HG03060 (cell line): ENCODE measurements at regions not wholly inside any gene's neighbourhood (a gene's known extent, or its start where the extent isn't known, plus 50 kb on each side); places are given as distances from the start of the nearest gene placed in this dataset.

Experiments
- ATAC-seq: cut with Tn5 transposase; IDR thresholded peaks from one replicate; pipeline ENCODE4 v1.9.1; 2021; ENCODE audit warnings: low read depth, moderate number of reproducible peaks; ENCODE audit not compliant: unreplicated experiment

- ATAC-seq: no peak
Observed at GRCh38 chr2:12047761-12048160, 301.3 kb downstream of the LPIN1 start.

- ATAC-seq: no peak
Observed at GRCh38 chr2:12048550-12048949, 302.1 kb downstream of the LPIN1 start.

- ATAC-seq: no peak
Observed at GRCh38 chr2:12050396-12050795, 304.0 kb downstream of the LPIN1 start.

GRCh38 chr2:12051831-12052230 lies 305.4 kb downstream of the LPIN1 start:
- ATAC-seq: no peak

- ATAC-seq: no peak
Observed at GRCh38 chr2:12052796-12053195, 306.4 kb downstream of the LPIN1 start.

- ATAC-seq: no peak
Observed at GRCh38 chr2:12054956-12055618, 308.7 kb downstream of the LPIN1 start.

GRCh38 chr2:12057436-12058166 lies 311.2 kb downstream of the LPIN1 start:
- peak; percentile 89 for ATAC-seq

GRCh38 chr2:12059616-12060441 lies 313.4 kb downstream of the LPIN1 start:
- no peak for ATAC-seq

GRCh38 chr2:12060886-12061285 lies 314.5 kb downstream of the LPIN1 start:
- ATAC-seq: no peak

- ATAC-seq: no peak
Observed at GRCh38 chr2:12061286-12062052, 315.0 kb downstream of the LPIN1 start.

GRCh38 chr2:12062053-12062395 lies 315.6 kb downstream of the LPIN1 start:
- no peak for ATAC-seq

- no peak for ATAC-seq
Observed at GRCh38 chr2:12063210-12063609, 316.8 kb downstream of the LPIN1 start.

GRCh38 chr2:12064153-12064552 lies 317.7 kb downstream of the LPIN1 start:
- no peak for ATAC-seq

- no peak for ATAC-seq
Observed at GRCh38 chr2:12066116-12066515, 319.7 kb downstream of the LPIN1 start.

- no peak for ATAC-seq
Observed at GRCh38 chr2:12066986-12067385, 320.6 kb downstream of the LPIN1 start.

- ATAC-seq: no peak
Observed at GRCh38 chr2:12068796-12069538, 322.5 kb downstream of the LPIN1 start.

- no peak for ATAC-seq
Observed at GRCh38 chr2:12070153-12070552, 323.7 kb downstream of the LPIN1 start.

GRCh38 chr2:12070581-12070980 lies 324.1 kb downstream of the LPIN1 start:
- ATAC-seq: no peak

- ATAC-seq: no peak
Observed at GRCh38 chr2:12071318-12071717, 324.9 kb downstream of the LPIN1 start.

- no peak for ATAC-seq
Observed at GRCh38 chr2:12073217-12073852, 326.9 kb downstream of the LPIN1 start.
